ENCODE measurements at regions not wholly inside any gene's neighbourhood (a gene's known extent, or its start where the extent isn't known, plus 50 kb on each side); places are given as distances from the start of the nearest gene placed in this dataset.

DNA sequence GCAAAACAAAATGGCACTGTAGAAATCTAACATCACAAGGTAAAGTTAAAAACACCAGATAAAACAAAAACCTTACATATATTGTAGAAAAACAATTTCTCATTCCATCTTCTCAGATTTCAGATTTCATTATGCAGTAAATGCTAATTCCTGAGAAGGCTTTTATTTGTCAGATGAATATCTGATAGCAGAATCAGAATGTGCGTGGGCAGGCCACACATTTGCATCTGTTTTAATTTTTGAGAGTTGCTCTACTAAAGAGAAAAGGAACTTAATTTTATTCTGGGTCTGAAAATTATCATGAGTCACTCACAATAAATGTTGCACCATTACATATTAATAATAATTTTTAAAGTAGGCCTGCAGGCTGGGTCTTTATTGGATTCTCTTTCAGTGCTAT is 329.3 kb upstream of the SPTLC3 start:
- TF ChIP-seq, protein P1, sequence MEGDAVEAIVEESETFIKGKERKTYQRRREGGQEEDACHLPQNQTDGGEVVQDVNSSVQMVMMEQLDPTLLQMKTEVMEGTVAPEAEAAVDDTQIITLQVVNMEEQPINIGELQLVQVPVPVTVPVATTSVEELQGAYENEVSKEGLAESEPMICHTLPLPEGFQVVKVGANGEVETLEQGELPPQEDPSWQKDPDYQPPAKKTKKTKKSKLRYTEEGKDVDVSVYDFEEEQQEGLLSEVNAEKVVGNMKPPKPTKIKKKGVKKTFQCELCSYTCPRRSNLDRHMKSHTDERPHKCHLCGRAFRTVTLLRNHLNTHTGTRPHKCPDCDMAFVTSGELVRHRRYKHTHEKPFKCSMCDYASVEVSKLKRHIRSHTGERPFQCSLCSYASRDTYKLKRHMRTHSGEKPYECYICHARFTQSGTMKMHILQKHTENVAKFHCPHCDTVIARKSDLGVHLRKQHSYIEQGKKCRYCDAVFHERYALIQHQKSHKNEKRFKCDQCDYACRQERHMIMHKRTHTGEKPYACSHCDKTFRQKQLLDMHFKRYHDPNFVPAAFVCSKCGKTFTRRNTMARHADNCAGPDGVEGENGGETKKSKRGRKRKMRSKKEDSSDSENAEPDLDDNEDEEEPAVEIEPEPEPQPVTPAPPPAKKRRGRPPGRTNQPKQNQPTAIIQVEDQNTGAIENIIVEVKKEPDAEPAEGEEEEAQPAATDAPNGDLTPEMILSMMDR (IDR thresholded peaks at IDR 0.05) = no peak
- TF ChIP-seq EP300 (IDR thresholded peaks at IDR 0.05) = no peak
- TF ChIP-seq POLR2AphosphoS5 (IDR thresholded peaks at IDR 0.05) = no peak

Data from upper lobe of left lung (tissue), 4 donors.